K562 (cell line): ENCODE measurements at regions not wholly inside any gene's neighbourhood (a gene's known extent, or its start where the extent isn't known, plus 50 kb on each side); places are given as distances from the start of the nearest gene placed in this dataset.

Source experiments
- ATAC-seq: fragments of 200-7000 bp; cut with Tn5 transposase; 3 replicates; pipeline ENCODE4 v1.9.1; 2020; ENCODE audit warnings: moderate library complexity
- BruUV-seq: library from RNA; stranded (reverse); fragments of 400-500 nt; replicated peaks from 2 replicates; lab custom pipeline; 2021; lab: Mats Ljungman, UMichigan
- CTCF ChIA-PET: fragments of 300-600 bp; formaldehyde crosslinking; extraction: SDS; loops from one replicate; lab custom pipeline; 2021; ENCODE audit warnings: low intra/inter-chr PET ratio; lab: Yijun Ruan, JAX
- POLR2A ChIA-PET: fragments of 300-600, 350-650 bp; sonication (Branson Sonifier 250); formaldehyde crosslinking; extraction: SDS; loops from one replicate; lab custom pipeline; 2021; ENCODE audit warnings: antibody characterized with exemption, inconsistent platforms; lab: Yijun Ruan, JAX
- DNase-seq, 4 experiments: peaks; one replicate each; pipeline versions ENCODE4 v3.0.0 to v3.0.0-alpha.2; 2011 to 2018; ENCODE audit warnings: low spot score in 3 of 4, mixed read lengths in 3 of 4; ENCODE audit errors: extremely low read depth in 1 of 4
- FAIRE-seq: peaks from 2 replicates; lab custom pipeline; 2011; peaks lifted over from hg19 to GRCh38; lab: Jason Lieb, UNC
- H2AFZ ChIP-seq: 2 replicates; pipeline ENCODE4 v1.6.0; 2011; ENCODE audit warnings: low read depth, low read length, control low read depth, inconsistent platforms
- H3K27ac ChIP-seq: fragments of 200-600 bp; 3 replicates; pipeline ENCODE4 v1.8.0; 2011; ENCODE audit warnings: low read depth, mild to moderate bottlenecking, control low read depth, inconsistent platforms, low read length, moderate library complexity, mixed read lengths; ENCODE audit errors: extremely low read depth
- H3K27me3 ChIP-seq, 2 experiments: fragments of 300-600 bp in 1 of 2; 2 replicates in 1 of 2; 3 replicates in 1 of 2; pipeline versions ENCODE4 v1.6.0 to v1.8.0; 2011; ENCODE audit warnings: inconsistent platforms in 2 of 2, low read length in 2 of 2, mild to moderate bottlenecking in 1 of 2, mixed read lengths in 1 of 2, moderate library complexity in 1 of 2; ENCODE audit not compliant: control insufficient read depth in 2 of 2, insufficient read depth in 2 of 2
- H3K36me3 ChIP-seq: fragments of 300-600 bp; 3 replicates; pipeline ENCODE4 v1.8.0; 2011; ENCODE audit warnings: mild to moderate bottlenecking, low read length, inconsistent platforms; ENCODE audit not compliant: control insufficient read depth, insufficient read depth
- H3K4me1 ChIP-seq, 2 experiments: fragments of 200-600 bp in 1 of 2; replicated peaks in 1 of 2; 2 replicates in 1 of 2; 3 replicates in 1 of 2; pipeline versions ENCODE4 v1.5.1 to v1.8.0; 2011; ENCODE audit warnings: inconsistent platforms in 2 of 2, low read length in 2 of 2, mild to moderate bottlenecking in 1 of 2, mixed read lengths in 1 of 2, moderate library complexity in 1 of 2; ENCODE audit not compliant: control insufficient read depth in 2 of 2, insufficient read depth in 2 of 2
- H3K4me2 ChIP-seq: 2 replicates; pipeline ENCODE4 v1.6.1; 2011; ENCODE audit warnings: low read length, control low read depth, inconsistent platforms, mixed read lengths; ENCODE audit not compliant: insufficient read depth
- H3K4me3 ChIP-seq: fragments of 200-600 bp; sonication (generic), shearing (Covaris generic); 2 replicates; pipeline ENCODE4 v1.5.1; 2016; ENCODE audit warnings: control low read depth, inconsistent platforms
- H3K79me2 ChIP-seq: fragments of 200-600 bp; 3 replicates; pipeline ENCODE4 v1.8.0; 2011; ENCODE audit warnings: low read length, inconsistent platforms; ENCODE audit not compliant: control insufficient read depth, insufficient read depth
- H3K9ac ChIP-seq, 2 experiments: 2 replicates each; pipeline versions ENCODE4 v1.6.0 to v1.6.1; 2011; ENCODE audit warnings: low read depth in 2 of 2, low read length in 2 of 2, control low read depth in 1 of 2, inconsistent platforms in 1 of 2, mild to moderate bottlenecking in 1 of 2, mixed read lengths in 1 of 2; ENCODE audit not compliant: insufficient read depth in 1 of 2
- H3K9me1 ChIP-seq: one replicate; pipeline ENCODE4 v1.6.0; 2011; ENCODE audit warnings: inconsistent platforms, mild to moderate bottlenecking, low read length, moderate library complexity; ENCODE audit not compliant: control insufficient read depth, insufficient read depth
- H3K9me3 ChIP-seq: replicated peaks from 2 replicates; pipeline ENCODE4 v1.5.1; 2011; ENCODE audit warnings: low read depth, low read length, inconsistent platforms; ENCODE audit not compliant: control insufficient read depth, insufficient read depth
- H4K20me1 ChIP-seq: replicated peaks from 2 replicates; pipeline ENCODE4 v1.6.1; 2011; ENCODE audit warnings: low read length, inconsistent platforms, mixed read lengths; ENCODE audit not compliant: control insufficient read depth, insufficient read depth
- ARID3B ChIP-seq: fragments of 250-450 bp; sonication (Bioruptor Pico); IDR thresholded peaks from 2 replicates; pipeline ENCODE4 v1.4.0; 2020; ENCODE audit warnings: borderline replicate concordance
- CBX2 ChIP-seq: fragments of 200-600 bp; sonication (generic); IDR thresholded peaks from one replicate; pipeline ENCODE4 v1.6.1; 2012; ENCODE audit warnings: mild to moderate bottlenecking, low read length, inconsistent platforms; ENCODE audit not compliant: insufficient read depth, poor library complexity, severe bottlenecking
- HES1 ChIP-seq: fragments of 450-650 bp; IDR thresholded peaks from 2 replicates; pipeline ENCODE4 v1.6.1; 2016; ENCODE audit warnings: low read depth, mild to moderate bottlenecking, moderate library complexity
- HNRNPH1 ChIP-seq: fragments of 200-400 bp; formaldehyde crosslinking; optimal IDR thresholded peaks from 2 replicates; pipeline ENCODE3; 2017; ENCODE audit warnings: low read depth, mild to moderate bottlenecking, low read length, moderate library complexity
- IFI16 ChIP-seq: fragments of 250-450 bp; sonication (Bioruptor Pico); IDR thresholded peaks from 2 replicates; pipeline ENCODE4 v2.1.2; 2022; ENCODE audit warnings: mild to moderate bottlenecking, inconsistent platforms
- NR2F6 ChIP-seq: fragments of 450-650 bp; formaldehyde crosslinking; IDR thresholded peaks from 2 replicates; pipeline ENCODE4 v1.4.0; 2020; ENCODE audit warnings: mild to moderate bottlenecking
- TCFL5 ChIP-seq: fragments of 250-450 bp; sonication (Bioruptor Pico); conservative IDR thresholded peaks from 2 replicates; pipeline ENCODE4 v1.6.1; 2021; ENCODE audit warnings: mild to moderate bottlenecking, moderate library complexity, matching md5 sums
- ZNF140 ChIP-seq: fragments of 250-450 bp; sonication (Bioruptor Pico); IDR thresholded peaks from 2 replicates; pipeline ENCODE4 v1.8.0; 2021; ENCODE audit warnings: moderate library complexity, mild to moderate bottlenecking, inconsistent platforms
- ZNF584 ChIP-seq: fragments of 200-800 bp; sonication (Bioruptor generic); IDR thresholded peaks from 2 replicates; pipeline ENCODE4 v1.6.1; 2016; ENCODE audit warnings: low read depth, mild to moderate bottlenecking, missing genetic modification characterization, missing compliant biosample characterization
- ZNF695 ChIP-seq: fragments of 450-650 bp; formaldehyde crosslinking; IDR thresholded peaks from 2 replicates; pipeline ENCODE4 v1.4.0; 2020; ENCODE audit warnings: mild to moderate bottlenecking, moderate library complexity
- WGBS: fragments of 100-300 bp; shearing (Covaris generic); methylation state at CpG from one replicate; pipeline ENCODE4 v1.1.6; 2016; ENCODE audit warnings: low coverage, mixed read lengths; ENCODE audit not compliant: insufficient coverage; ENCODE audit errors: missing lambda C conversion rate; 5-methylcytosine and 5-hydroxymethylcytosine counted together
- in situ Hi-C: fragments of 300-500 bp; cut with MboI; formaldehyde crosslinking; loops from 4 replicates; pipeline ENCODE4 v1.15.0; 2018; ENCODE audit warnings: inconsistent platforms, mixed read lengths
- intact Hi-C: fragments of 100-400 bp; cut with micrococcal nuclease; formaldehyde crosslinking; loops from 2 replicates; pipeline ENCODE4 v1.14.2; 2022

GRCh38 chr12:127912035-127912665, 354.8 kb upstream of the TMEM132C start:
- FAIRE-seq (no peak), DNase-seq (no peak)

More at GRCh38 chr12:127912035-127912665, 354.8 kb upstream of the TMEM132C start:
- Histone ChIP-seq H3K36me3 (no peaks in the 10 kb centered on the region), H3K27ac (no peak overlapping the region), H2AFZ (no peak overlapping the region), H3K9ac (no peak overlapping the region), H4K20me1 (no peaks in the 10 kb centered on the region), H3K4me2 (no peak overlapping the region), H3K4me1 (no peaks in the 10 kb centered on the region), H3K27me3 (no peaks in the 10 kb centered on the region), H3K4me3 (no peak overlapping the region), H3K9me3 (no peaks in the 10 kb centered on the region), H3K9me1 (no peaks in the 10 kb centered on the region), H3K79me2 (no peaks in the 10 kb centered on the region)
- TF ChIP-seq TCFL5 (CRISPR knock-in tag) (no peak), NR2F6 (CRISPR knock-in tag) (no peak), HNRNPH1 (no peak), IFI16 (CRISPR knock-in tag) (no peak), CBX2 (no peak), ZNF695 (CRISPR knock-in tag) (no peak), ARID3B (CRISPR knock-in tag) (no peak), ZNF140 (CRISPR knock-in tag) (no peak), ZNF584 (no peak), HES1 (no peak)
- no TSS peak for BruUV-seq
- intact Hi-C loops: no loop called here
- ATAC-seq: no peak
- WGBS: 2% methylated on average over 11 of the region's 11 CpGs
- ChIA-PET CTCF (no interaction called here), POLR2A (no interaction called here)
- in situ Hi-C loops: no loop called here
